ENCODE measurements at regions not wholly inside any gene's neighbourhood (a gene's known extent, or its start where the extent isn't known, plus 50 kb on each side); places are given as distances from the start of the nearest gene placed in this dataset.
A peak's percentile ranks its signal among the peaks of the same experiment; 100 is the strongest.

DNA sequence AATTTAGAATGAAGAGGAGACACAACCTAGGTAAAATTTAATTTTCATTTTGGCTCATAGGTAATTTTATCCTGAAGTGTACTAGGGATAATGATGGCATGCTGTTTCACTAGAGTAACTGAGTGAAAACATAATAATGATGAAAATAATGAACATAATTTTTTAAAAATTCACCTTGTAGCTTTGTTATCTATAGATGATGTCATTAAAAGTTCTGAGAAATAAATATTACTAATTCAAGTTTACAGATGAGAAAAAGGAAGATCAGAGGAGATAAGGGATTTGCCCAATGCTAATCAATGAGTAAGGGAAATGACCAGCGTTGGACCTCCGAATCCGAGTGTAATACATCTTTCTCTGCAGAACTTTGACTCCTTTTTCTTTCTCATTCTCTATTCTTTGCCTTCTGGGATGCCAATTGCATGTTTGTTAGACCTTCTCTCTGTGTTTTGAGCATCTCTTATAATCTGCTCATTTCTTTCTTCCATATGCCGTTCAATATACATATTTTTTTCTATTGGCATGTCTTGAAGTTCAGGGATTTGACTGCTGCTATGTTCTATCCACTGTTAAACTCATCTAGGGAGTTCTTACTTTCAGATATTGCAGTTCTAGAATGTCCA, 186.5 kb downstream of the SNX19 start:
- no peak for DNase-seq (ENCODE audit: low read depth)

DNA sequence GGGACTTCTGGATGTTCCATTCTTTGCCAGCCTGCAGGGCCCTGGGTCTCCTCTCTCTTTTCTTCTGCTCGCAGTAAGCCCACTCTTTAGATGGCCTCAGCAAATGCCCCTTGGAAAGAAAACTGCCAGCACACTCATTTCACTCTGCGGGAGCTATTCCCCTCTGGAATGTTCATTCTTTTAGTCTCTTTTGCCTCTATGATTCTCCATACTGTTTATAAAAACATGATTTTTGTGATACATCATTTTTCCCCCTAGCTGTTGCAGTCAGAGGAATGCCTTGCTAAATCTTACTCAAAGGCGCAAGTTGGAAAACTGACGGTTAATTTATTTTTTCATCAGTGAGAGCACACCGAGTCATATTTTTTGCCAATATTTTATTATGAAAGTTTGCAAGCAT, 184.9 kb downstream of the SNX19 start:
- DNase-seq (ENCODE audit: low read depth) = no peak

GRCh38 chr11:130732476-130732875, 183.8 kb downstream of the SNX19 start:
- DNase-seq (ENCODE audit: low read depth) = no peak

DNA sequence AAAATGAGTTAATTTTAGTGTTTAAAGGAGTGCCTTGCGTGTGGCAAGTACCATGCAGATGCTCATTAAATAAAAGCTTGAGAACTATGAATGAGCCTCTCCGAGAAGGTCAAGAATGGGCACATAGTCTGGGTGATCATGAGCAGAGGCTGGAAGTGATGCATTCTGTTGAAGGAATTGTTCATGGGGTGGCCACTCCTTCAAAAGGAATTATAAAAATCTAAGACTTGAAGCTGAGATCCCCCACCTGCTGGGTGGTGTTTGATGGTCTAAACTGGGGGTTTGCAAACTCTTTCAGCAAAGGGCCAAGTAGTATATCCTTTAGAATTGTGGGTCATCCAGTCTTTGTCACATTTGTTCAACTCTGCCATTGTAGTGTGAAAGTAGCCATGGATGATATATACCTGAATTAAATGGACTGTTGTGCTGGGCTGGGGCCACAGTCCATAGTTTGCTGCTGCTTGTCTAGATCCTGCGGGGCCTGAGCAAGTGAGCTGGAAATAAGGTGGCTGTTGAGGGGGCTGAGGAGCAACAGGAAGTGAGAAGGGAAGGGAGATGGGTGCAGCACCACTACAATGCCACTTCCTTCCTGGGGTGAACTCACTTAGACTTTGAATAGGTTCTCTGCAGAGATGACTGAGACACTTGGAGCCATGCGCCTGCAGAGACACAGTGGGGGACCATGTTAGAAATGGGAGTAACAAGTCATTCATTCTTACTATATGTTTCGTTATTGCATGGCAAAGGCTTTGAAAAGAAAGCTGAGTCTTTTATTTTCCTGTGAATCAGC, 179.0 kb downstream of the SNX19 start:
- no peak for DNase-seq (ENCODE audit: low read depth)

DNA sequence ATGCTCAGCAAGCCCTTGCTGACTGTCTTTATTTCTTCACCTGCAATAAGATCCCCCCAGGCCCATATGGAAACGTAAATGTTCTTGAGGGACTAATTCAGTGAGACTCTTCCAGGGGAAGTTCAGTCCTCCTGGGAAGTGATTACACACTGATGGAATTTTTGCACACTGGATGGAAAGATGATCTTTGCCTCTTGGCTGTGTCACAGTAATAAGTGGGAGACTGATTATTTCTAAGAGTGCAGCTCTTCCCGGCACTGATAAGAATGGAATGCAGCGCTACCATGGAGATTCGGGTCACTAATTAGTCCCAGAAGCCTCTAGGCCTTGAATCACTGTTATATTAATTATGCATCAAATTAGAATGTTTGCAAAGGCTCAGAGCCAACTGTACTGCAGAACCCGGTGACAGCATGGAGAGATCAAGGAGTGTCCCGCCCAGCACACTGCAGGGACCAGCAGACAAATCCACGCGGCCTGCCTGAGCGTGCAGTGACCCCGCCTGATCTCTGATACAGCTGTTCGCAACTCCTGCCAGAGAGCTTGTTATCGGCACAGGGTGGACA, 178.3 kb downstream of the SNX19 start:
- DNase-seq (ENCODE audit: low read depth) = peak; percentile 33

GRCh38 chr11:130738611-130739010, 177.7 kb downstream of the SNX19 start:
- DNase-seq (ENCODE audit: low read depth) = peak; percentile 68

DNA sequence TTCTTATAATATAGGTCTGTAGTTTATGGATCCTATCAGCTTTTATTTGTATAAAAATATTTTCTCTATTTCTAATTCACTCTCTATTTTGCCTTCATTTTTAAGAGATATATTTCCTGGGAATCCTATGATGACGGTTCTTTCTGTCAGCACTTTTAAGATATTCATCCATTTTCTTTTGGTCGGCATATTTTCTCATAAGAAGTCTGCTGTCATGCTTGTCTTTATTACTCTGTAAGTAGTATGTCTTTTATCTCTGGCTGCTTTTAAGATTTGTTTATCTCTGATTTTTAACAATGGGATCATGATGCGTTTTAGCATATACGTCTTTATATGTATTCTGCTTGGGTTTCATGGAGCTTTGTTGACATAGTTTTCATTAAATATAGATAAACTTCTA, 175.5 kb downstream of the SNX19 start:
- peak; percentile 50 for DNase-seq (ENCODE audit: low read depth)

DNA sequence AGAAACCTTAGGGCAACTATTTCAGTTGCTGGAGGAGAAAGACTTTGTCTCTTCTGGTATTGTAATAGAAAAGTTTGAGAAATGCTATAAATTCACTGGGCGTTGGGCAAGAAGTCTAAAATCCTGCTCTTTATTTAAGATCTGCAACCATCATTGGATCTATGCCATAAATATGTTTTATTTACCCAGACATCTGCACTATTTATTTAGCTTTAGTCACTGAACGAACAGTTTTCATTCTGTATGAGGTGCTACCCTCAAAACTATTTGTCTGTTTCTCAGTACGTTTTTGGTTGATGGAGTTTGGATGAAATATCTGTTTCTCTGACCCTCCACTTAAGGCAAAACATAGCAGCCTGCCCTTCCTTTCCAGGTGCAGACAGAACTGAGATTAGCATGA, 171.5 kb downstream of the SNX19 start:
- DNase-seq (ENCODE audit: low read depth) = no peak

DNA sequence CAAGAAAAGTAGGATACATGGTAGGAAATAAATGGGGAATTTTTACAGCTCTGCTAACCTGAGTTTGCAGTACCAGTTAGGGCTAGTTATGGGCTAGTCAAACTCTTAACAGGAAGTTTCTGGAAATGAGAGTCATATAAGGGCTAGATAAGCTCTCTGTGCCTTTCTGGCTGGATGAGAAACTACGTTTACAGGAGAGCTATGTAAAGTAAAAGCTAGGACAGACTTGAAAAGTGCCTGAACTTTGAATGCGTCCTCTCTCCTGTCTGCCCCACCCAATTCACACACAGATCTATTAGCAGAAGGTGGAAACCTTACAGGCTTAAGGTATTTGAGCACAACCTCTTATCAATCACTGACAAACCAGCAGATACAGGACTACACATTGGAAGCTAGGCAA, 167.1 kb downstream of the SNX19 start:
- no peak for DNase-seq (ENCODE audit: low read depth)

DNA sequence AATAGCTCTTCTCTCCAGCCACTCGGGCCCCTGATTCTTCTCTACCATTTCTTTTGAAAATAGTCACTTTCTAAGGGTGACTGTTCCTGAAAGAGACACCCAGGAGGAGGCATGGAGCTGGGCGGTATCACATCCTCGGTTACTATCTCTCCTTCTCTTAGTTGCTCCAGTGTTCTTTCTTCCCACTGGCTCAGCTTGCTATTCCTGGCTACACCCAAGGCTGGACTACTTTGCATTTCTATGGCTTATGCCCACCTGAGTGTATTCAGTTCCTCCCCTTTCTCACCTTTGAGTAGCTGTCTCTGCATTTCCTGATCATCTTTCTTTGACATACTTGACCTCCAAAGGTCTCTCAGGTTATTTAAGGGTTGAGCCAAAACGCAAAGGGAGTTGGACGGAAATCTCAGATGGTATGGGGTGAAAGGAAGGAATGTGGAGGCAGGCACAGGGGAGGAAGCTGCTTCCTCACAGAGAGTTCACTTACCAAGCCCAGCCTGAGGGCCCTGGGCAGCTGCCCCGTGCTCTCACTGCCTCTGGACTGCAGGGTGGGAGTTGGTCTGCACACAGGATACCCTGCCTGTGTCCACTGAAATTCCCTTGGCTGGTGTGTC, 155.7 kb downstream of the SNX19 start:
- no peak for DNase-seq (ENCODE audit: low read depth)

DNA sequence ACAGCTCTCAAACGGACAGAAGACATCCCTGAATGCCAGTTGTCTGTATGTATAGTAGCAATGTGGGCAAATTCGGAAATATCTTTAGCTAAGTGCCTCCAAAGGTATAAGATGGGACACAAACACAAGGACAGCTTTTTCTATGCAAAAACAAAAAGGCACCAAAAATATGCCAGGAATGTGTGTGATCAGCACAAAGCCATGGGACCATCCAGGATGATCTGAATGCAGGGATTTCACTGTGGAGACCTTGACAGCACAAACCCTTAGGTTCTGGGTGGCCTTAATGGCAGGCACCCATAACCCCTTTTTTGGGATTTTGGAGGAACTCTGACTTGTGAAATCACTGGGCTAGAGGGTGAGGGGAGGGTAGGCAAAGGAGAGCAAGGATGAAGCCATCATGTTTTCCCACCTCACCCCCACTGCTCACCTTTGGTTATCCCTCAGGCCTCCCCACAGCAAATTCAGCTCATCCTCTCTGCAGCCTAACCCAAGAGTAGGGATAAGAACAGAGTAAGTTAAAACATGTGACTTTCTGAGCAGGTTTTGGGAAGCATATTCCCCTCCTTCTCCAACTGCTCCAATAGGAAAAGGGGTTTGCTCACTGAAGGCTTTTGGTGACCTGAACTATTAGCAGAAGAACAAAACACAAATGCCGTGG, 154.6 kb downstream of the SNX19 start:
- no peak for DNase-seq (ENCODE audit: low read depth)

DNA sequence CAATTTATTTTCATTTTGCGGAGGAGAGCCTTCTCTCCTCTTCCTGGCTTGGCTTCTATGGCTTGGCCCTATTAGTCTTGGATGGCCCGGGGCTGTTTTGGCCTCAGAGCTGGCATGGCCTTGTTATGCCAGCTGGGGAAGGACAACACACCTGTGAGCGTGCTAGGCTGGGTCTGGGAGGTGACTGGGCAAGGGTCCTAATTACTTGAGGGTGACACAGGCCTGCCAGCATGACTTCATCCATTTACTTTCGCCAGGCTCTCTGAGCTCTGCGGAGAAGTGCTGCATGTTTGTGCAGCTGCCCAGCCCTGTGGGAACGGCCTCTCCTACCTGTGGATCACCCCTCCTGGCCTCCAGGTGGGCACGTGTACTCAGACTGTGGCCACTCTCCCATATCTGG, 153.6 kb downstream of the SNX19 start:
- DNase-seq (ENCODE audit: low read depth) = peak; percentile 74

DNA sequence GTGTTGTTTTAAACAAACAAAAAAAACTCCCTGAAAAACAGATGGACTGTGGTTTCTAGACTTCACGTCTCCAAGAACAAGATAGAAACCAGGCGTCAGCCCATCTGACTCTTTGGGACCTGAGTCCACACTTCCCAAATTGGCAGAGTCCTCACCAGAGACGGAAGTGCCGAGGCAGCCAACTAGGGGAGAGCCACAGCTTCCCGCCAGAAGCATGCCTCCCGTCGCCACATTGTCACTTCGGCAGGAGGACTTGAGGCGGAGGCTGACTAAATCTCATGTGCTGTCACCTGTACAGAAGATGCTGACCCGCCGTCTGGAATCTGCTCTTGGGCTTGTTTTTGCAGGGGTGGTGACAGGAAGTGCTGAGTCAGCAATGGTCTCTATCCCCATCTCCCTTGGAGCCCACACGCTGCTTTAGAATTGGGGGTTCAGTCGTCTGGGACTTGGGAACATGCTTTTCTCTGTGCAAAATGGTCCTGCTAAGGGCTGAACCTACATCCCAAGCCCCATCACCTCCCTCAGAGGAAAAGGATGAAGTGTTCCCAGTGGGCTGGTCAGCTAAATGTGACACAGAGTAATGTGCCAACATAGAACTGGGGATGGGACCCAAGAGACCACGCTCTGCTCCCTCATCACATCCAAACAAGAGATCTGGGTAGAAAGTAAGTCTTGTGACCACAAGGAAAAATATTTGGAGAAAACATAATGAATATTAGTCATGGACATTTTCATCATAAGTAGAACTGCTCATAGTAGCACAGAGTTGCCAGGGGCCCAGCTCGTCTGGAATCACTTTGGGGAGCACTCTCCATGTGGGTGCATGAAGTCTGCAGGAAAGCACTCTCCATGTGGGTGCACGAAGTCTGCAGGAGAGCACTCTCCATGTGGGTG, 152.9 kb downstream of the SNX19 start:
- no peak for DNase-seq (ENCODE audit: low read depth)

- DNase-seq (ENCODE audit: low read depth) = no peak
Observed at GRCh38 chr11:130765406-130765805, 150.9 kb downstream of the SNX19 start.

GRCh38 chr11:130765951-130766649, 150.2 kb downstream of the SNX19 start:
- DNase-seq (ENCODE audit: low read depth) = no peak

DNA sequence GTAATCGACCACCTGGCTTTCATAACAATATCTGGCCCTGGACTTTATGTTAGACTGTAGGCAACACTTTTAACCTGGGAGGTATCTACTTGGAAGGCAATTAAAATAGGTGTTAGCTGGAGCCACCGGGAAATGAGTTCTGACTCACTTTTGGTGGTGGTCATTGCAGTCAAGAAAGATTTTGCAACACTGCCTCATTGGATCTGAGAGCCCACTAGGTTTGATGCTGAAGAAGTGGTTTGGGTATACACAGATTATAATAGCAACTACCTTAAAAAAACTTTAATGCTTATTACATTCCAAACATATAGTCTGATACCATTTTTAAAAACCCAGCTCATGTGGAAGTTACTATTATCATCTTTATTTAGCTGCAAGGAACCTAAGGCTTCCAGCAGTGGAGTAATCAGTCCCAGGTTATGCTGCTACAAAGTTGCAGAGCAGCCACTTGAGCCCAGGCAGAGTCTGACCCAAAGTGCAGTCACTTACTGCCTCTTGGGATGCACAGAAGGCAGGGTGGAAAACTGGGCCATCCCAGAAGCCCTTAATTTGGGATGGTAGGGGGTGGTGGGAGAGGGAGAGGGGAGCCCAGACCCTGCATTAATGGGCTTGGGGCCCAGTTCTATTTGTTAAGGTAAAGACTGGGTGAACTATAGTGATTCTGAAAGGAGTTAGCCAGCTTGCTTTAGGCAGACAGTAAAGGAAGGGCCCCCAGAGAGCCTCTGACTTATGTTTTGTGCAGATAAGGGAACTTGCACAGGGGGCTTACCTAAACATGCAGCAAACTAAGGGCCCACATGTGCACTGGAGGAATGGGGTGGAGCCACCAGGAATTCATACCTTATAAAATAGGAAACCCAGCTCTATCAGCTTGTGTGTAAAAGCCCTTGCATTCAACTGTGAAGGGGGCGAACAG, 149.4 kb downstream of the SNX19 start:
- DNase-seq (ENCODE audit: low read depth) = no peak

GRCh38 chr11:130769782-130770535, 146.3 kb downstream of the SNX19 start:
- peak; percentile 58 for DNase-seq (ENCODE audit: low read depth)

DNA sequence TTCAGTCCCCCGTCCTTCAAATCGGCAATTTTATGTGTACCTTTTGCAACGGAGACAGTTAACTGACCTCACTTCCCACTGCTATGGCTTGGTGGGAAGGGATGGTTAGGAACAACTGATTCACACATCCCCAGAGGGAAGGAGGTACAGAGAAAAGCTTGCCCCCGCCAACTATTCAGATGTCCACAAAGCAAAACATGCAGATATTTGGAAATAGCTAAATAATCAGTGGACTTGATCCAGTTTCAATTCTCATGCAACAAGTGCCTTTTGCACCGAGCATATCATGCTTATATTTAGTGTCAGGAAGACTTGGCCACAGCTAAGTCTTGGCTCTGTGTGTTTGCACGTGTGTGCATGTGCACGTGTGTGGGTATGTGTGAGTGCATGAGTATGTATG, 144.6 kb downstream of the SNX19 start:
- no peak for DNase-seq (ENCODE audit: low read depth)

All from renal cortical epithelial cell (primary cell).